Sciatic nerve (tissue), 2 donors: ENCODE measurements at regions not wholly inside any gene's neighbourhood (a gene's known extent, or its start where the extent isn't known, plus 50 kb on each side); places are given as distances from the start of the nearest gene placed in this dataset.

Experiments used
- ATAC-seq: fragments of 200-7000 bp; cut with Tn5 transposase; one replicate; pipeline ENCODE4 v1.9.1; 2020; ENCODE audit warnings: mild to moderate bottlenecking, moderate library complexity
- DNase-seq: peaks from one replicate; pipeline ENCODE4 v3.0.0-alpha.2; 2020; ENCODE audit warnings: low spot score
- intact Hi-C: fragments of 100-400 bp; cut with DNase I; formaldehyde crosslinking; loops from one replicate; pipeline ENCODE4 v1.14.2; 2022
- donor health status: DM: no; HTN: no; CAD: no.
- donor health status: DM: no; HTN: no; CAD: no.

GRCh38 chr1:175894581-175894980 is 151.2 kb upstream of the TNR start:
- intact Hi-C loops, result no loop called here
- ATAC-seq, result no peak
- DNase-seq, result no peak

GRCh38 chr1:175893192-175893591 is 149.8 kb upstream of the TNR start:
- intact Hi-C loops, result no loop called here
- DNase-seq (no peak), ATAC-seq (no peak)

- DNase-seq (no peak), ATAC-seq (no peak)
- intact Hi-C loops, result no loop called here
These were observed 149.3 kb upstream of the TNR start for GRCh38 chr1:175892686-175893085.

GRCh38 chr1:175891783-175892309 is 148.5 kb upstream of the TNR start:
- intact Hi-C loops, result no loop called here
- no peak for ATAC-seq
- DNase-seq, result no peak

- intact Hi-C loops, result no loop called here
- no peak for ATAC-seq
- DNase-seq, result no peak
These were observed 147.6 kb upstream of the TNR start for GRCh38 chr1:175890958-175891357.

GRCh38 chr1:175889848-175890247 is 146.5 kb upstream of the TNR start:
- DNase-seq, result no peak
- intact Hi-C loops, result no loop called here
- ATAC-seq, result no peak

GRCh38 chr1:175888996-175889395 is 145.6 kb upstream of the TNR start:
- ATAC-seq (no peak), DNase-seq (no peak)
- intact Hi-C loops, result no loop called here

GRCh38 chr1:175887981-175888428 is 144.6 kb upstream of the TNR start:
- ATAC-seq (peak; percentile 90), DNase-seq (peak; percentile 75)
- intact Hi-C loops, result no loop called here

- DNase-seq (no peak), ATAC-seq (peak; percentile 13)
- intact Hi-C loops, result no loop called here
These were observed 144.1 kb upstream of the TNR start for GRCh38 chr1:175887521-175887920.

- DNase-seq, result no peak
- no peak for ATAC-seq
- intact Hi-C loops, result no loop called here
These were observed 141.9 kb upstream of the TNR start for GRCh38 chr1:175885326-175885725.

GRCh38 chr1:175884369-175884768 is 141.0 kb upstream of the TNR start:
- ATAC-seq (no peak), DNase-seq (no peak)
- intact Hi-C loops, result no loop called here

- DNase-seq (no peak), ATAC-seq (no peak)
- intact Hi-C loops, result no loop called here
These were observed 138.8 kb upstream of the TNR start for GRCh38 chr1:175882192-175882591.

GRCh38 chr1:175881246-175881976 is 138.0 kb upstream of the TNR start:
- ATAC-seq (no peak), DNase-seq (no peak)
- intact Hi-C loops, result no loop called here

- intact Hi-C loops, result no loop called here
- no peak for ATAC-seq
- no peak for DNase-seq
These were observed 135.4 kb upstream of the TNR start for GRCh38 chr1:175878775-175879174.

- DNase-seq, result no peak
- intact Hi-C loops, result no loop called here
- ATAC-seq, result peak; percentile 70
These were observed 134.7 kb upstream of the TNR start for GRCh38 chr1:175877939-175878737.

- DNase-seq (no peak), ATAC-seq (no peak)
- intact Hi-C loops, result no loop called here
These were observed 132.2 kb upstream of the TNR start for GRCh38 chr1:175875556-175875955.

GRCh38 chr1:175874081-175874480 is 130.7 kb upstream of the TNR start:
- ATAC-seq (no peak), DNase-seq (no peak)
- intact Hi-C loops, result no loop called here

GRCh38 chr1:175873290-175873935 is 130.0 kb upstream of the TNR start:
- intact Hi-C loops, result no loop called here
- DNase-seq, result no peak
- no peak for ATAC-seq

- DNase-seq, result no peak
- no peak for ATAC-seq
- intact Hi-C loops, result no loop called here
These were observed 129.2 kb upstream of the TNR start for GRCh38 chr1:175872588-175872987.

GRCh38 chr1:175871647-175872046 is 128.3 kb upstream of the TNR start:
- intact Hi-C loops, result no loop called here
- ATAC-seq, result no peak
- no peak for DNase-seq
